H9 (cell line): ENCODE measurements at regions not wholly inside any gene's neighbourhood (a gene's known extent, or its start where the extent isn't known, plus 50 kb on each side); places are given as distances from the start of the nearest gene placed in this dataset.

Source experiments
- DNase-seq: peaks from one replicate; pipeline ENCODE4 v3.0.0-alpha.2; 2017
- H2AFZ ChIP-seq: one replicate; pipeline ENCODE4 v1.6.1; 2013; ENCODE audit warnings: mild to moderate bottlenecking, low read length, control low read depth, moderate library complexity
- H2AK5ac ChIP-seq: 2 replicates; pipeline ENCODE4 v1.6.1; 2013; ENCODE audit warnings: low read length, control low read depth, mixed read lengths; ENCODE audit not compliant: insufficient read length
- H2BK120ac ChIP-seq: one replicate; pipeline ENCODE4 v1.6.1; 2013; ENCODE audit warnings: low read depth, mild to moderate bottlenecking, low read length, control low read depth, inconsistent platforms; ENCODE audit not compliant: poor library complexity, severe bottlenecking
- H2BK12ac ChIP-seq: 2 replicates; pipeline ENCODE4 v1.6.1; 2013; ENCODE audit warnings: low read length, control low read depth, mixed read lengths, low read depth; ENCODE audit not compliant: insufficient read length
- H2BK15ac ChIP-seq: 2 replicates; pipeline ENCODE4 v1.6.1; 2013; ENCODE audit warnings: low read depth, low read length, control low read depth
- H2BK20ac ChIP-seq: one replicate; pipeline ENCODE4 v1.6.1; 2013; ENCODE audit warnings: low read depth, mild to moderate bottlenecking, low read length, control low read depth, inconsistent platforms; ENCODE audit not compliant: poor library complexity, severe bottlenecking
- H2BK5ac ChIP-seq: 2 replicates; pipeline ENCODE4 v1.6.1; 2013; ENCODE audit warnings: low read length, control low read depth, mixed read lengths; ENCODE audit not compliant: insufficient read length
- H3K14ac ChIP-seq: 2 replicates; pipeline ENCODE4 v1.6.1; 2013; ENCODE audit warnings: low read length, control low read depth; ENCODE audit not compliant: insufficient read depth
- H3K18ac ChIP-seq: 2 replicates; pipeline ENCODE4 v1.6.1; 2013; ENCODE audit warnings: low read depth, mild to moderate bottlenecking, mixed read lengths, low read length, control low read depth; ENCODE audit not compliant: insufficient read length
- H3K23ac ChIP-seq: 2 replicates; pipeline ENCODE4 v1.6.1; 2013; ENCODE audit warnings: low read length, control low read depth, mixed read lengths, low read depth; ENCODE audit not compliant: insufficient read length
- H3K23me2 ChIP-seq: 2 replicates; pipeline ENCODE4 v1.6.1; 2013; ENCODE audit warnings: low read depth, mild to moderate bottlenecking, mixed read lengths, low read length, control low read depth; ENCODE audit not compliant: insufficient read length, poor library complexity, severe bottlenecking
- H3K27ac ChIP-seq: 2 replicates; pipeline ENCODE4 v1.5.1; 2013; ENCODE audit warnings: low read length, control low read depth, mixed read lengths, low read depth; ENCODE audit not compliant: insufficient read length
- H3K27me3 ChIP-seq: 2 replicates; pipeline ENCODE4 v1.6.1; 2013; ENCODE audit warnings: low read length, control low read depth, inconsistent platforms; ENCODE audit not compliant: insufficient read depth
- H3K4ac ChIP-seq: 2 replicates; pipeline ENCODE4 v1.6.1; 2013; ENCODE audit warnings: low read depth, mild to moderate bottlenecking, control low read depth, inconsistent platforms, low read length, moderate library complexity
- H3K4me1 ChIP-seq: 2 replicates; pipeline ENCODE4 v1.6.1; 2013; ENCODE audit warnings: low read length, control low read depth, inconsistent platforms; ENCODE audit not compliant: insufficient read depth
- H3K4me2 ChIP-seq: 2 replicates; pipeline ENCODE4 v1.6.1; 2013; ENCODE audit warnings: low read length, control low read depth, mixed read lengths; ENCODE audit not compliant: insufficient read length, insufficient read depth
- H3K56ac ChIP-seq: 2 replicates; pipeline ENCODE4 v1.6.1; 2013; ENCODE audit warnings: low read depth, mild to moderate bottlenecking, mixed read lengths, low read length, control low read depth; ENCODE audit not compliant: insufficient read length
- H3K79me1 ChIP-seq: 2 replicates; pipeline ENCODE4 v1.6.1; 2013; ENCODE audit warnings: low read depth, mild to moderate bottlenecking, moderate library complexity, low read length, control low read depth, inconsistent platforms; ENCODE audit not compliant: insufficient read depth, poor library complexity, severe bottlenecking
- H3K79me2 ChIP-seq: 2 replicates; pipeline ENCODE4 v1.6.1; 2013; ENCODE audit warnings: low read length, control low read depth, inconsistent platforms; ENCODE audit not compliant: insufficient read depth
- H3K9ac ChIP-seq: 2 replicates; pipeline ENCODE4 v1.6.1; 2013; ENCODE audit warnings: low read length, control low read depth, mixed read lengths; ENCODE audit not compliant: insufficient read length; ENCODE audit errors: extremely low read depth
- H3K9me3 ChIP-seq: one replicate; pipeline ENCODE4 v1.6.1; 2013; ENCODE audit warnings: low read depth, low read length, inconsistent platforms; ENCODE audit not compliant: control insufficient read depth
- H3T11ph ChIP-seq: one replicate; pipeline ENCODE4 v1.6.1; 2013; ENCODE audit warnings: mild to moderate bottlenecking, low read length, control low read depth, inconsistent platforms
- H4K20me1 ChIP-seq: one replicate; pipeline ENCODE4 v1.6.1; 2013; ENCODE audit not compliant: control insufficient read depth, insufficient read length, insufficient read depth
- H4K5ac ChIP-seq: 2 replicates; pipeline ENCODE4 v1.6.1; 2013; ENCODE audit warnings: low read depth, mild to moderate bottlenecking, mixed read lengths, low read length, control low read depth; ENCODE audit not compliant: insufficient read length
- H4K8ac ChIP-seq: replicated peaks from 2 replicates; pipeline ENCODE4 v1.6.1; 2013; ENCODE audit warnings: low read length, control low read depth, mixed read lengths, low read depth; ENCODE audit not compliant: insufficient read length
- H4K91ac ChIP-seq: 2 replicates; pipeline ENCODE4 v1.6.1; 2013; ENCODE audit warnings: low read depth, mild to moderate bottlenecking, moderate library complexity, mixed read lengths, low read length, control low read depth; ENCODE audit not compliant: insufficient read length
- H3K27ac Mint-ChIP-seq, 3 experiments: 2 replicates in 2 of 3; 3 replicates in 1 of 3; pipeline ENCODE4 v1.8.0; 2020 to 2021; ENCODE audit warnings: mixed read lengths in 3 of 3, mild to moderate bottlenecking in 1 of 3, moderate library complexity in 1 of 3
- H3K27me3 Mint-ChIP-seq: 2 replicates; pipeline ENCODE4 v1.8.0; 2021; ENCODE audit warnings: low read depth, mild to moderate bottlenecking, moderate library complexity, mixed read lengths
- H3K36me3 Mint-ChIP-seq, 3 experiments: 2 replicates in 2 of 3; 3 replicates in 1 of 3; pipeline ENCODE4 v1.8.0; 2020 to 2021; ENCODE audit warnings: low read depth in 3 of 3, mixed read lengths in 3 of 3; ENCODE audit not compliant: insufficient read depth in 1 of 3
- H3K4me1 Mint-ChIP-seq, 2 experiments: 2 replicates each; pipeline ENCODE4 v1.8.0; 2020; ENCODE audit warnings: mixed read lengths in 2 of 2
- H3K4me3 Mint-ChIP-seq, 2 experiments: 2 replicates in 1 of 2; 3 replicates in 1 of 2; pipeline ENCODE4 v1.8.0; 2020 to 2021; ENCODE audit warnings: mild to moderate bottlenecking in 2 of 2, mixed read lengths in 2 of 2, moderate library complexity in 1 of 2
- H3K9me3 Mint-ChIP-seq, 2 experiments: 2 replicates in 1 of 2; 3 replicates in 1 of 2; pipeline ENCODE4 v1.8.0; 2020; ENCODE audit warnings: mild to moderate bottlenecking in 2 of 2, mixed read lengths in 2 of 2, moderate library complexity in 1 of 2
- CTCF ChIP-seq: fragments of 200-600 bp; sonication (generic); conservative IDR thresholded peaks from 3 replicates; pipeline ENCODE4 v1.8.0; 2021; ENCODE audit warnings: antibody characterized with exemption, mild to moderate bottlenecking
- WGBS: extraction: QIAGEN DNeasy Blood & Tissue Kit; methylation state at CpG from one replicate; pipeline ENCODE4 v1.1.7; 2013; ENCODE audit warnings: missing lambda C conversion rate, low lambda C conversion rate, mixed read lengths; ENCODE audit not compliant: insufficient read length; ENCODE audit errors: extremely low coverage; 5-methylcytosine and 5-hydroxymethylcytosine counted together

GRCh38 chr21:43280949-43281633, 112.3 kb downstream of the CRYAA start:
- TF ChIP-seq CTCF, result no peak
- Mint-ChIP-seq H3K27ac (peak overlapping the region in 1 of 3 experiments; percentile 60; a peak in 2 of 7 replicates), H3K27me3 (peaks cover 21% of the 10 kb centered on the region), H3K4me1 (peaks cover 24 to 38% of the 10 kb centered on the region in 2 experiments), H3K4me3 (no peak overlapping the region), H3K36me3 (no peaks in the 10 kb centered on the region; a peak in 2 of 7 replicates), H3K9me3 (no peaks in the 10 kb centered on the region; a peak in 1 of 5 replicates)
- Histone ChIP-seq H3K9me3 (no peaks in the 10 kb centered on the region), H3K56ac (no peak overlapping the region), H3K79me2 (no peaks in the 10 kb centered on the region), H3K23ac (no peak overlapping the region), H3K4me1 (peaks cover 5% of the 10 kb centered on the region; the same call in 1 of the 2 replicates), H3K27ac (no peak overlapping the region), H3K4ac (no peak overlapping the region), H4K8ac (no peak overlapping the region), H3K27me3 (no peaks in the 10 kb centered on the region), H2BK12ac (no peak overlapping the region), H3K14ac (no peak overlapping the region), H3K9ac (no peak overlapping the region), H3K18ac (no peak overlapping the region), H2BK15ac (no peak overlapping the region), H2AFZ (no peak overlapping the region), H3T11ph (no peak overlapping the region), H4K5ac (no peak overlapping the region), H2BK20ac (no peak overlapping the region), H2AK5ac (no peak overlapping the region), H3K79me1 (no peaks in the 10 kb centered on the region), H2BK120ac (no peak overlapping the region), H3K4me2 (no peak overlapping the region), H2BK5ac (no peak overlapping the region), H3K23me2 (no peaks in the 10 kb centered on the region), H4K20me1 (no peaks in the 10 kb centered on the region), H4K91ac (no peak overlapping the region)
- no peak for DNase-seq
- WGBS, result no CpG with 5 or more reads among the region's 17 CpGs
